H1 (cell line): ENCODE measurements at regions not wholly inside any gene's neighbourhood (a gene's known extent, or its start where the extent isn't known, plus 50 kb on each side); places are given as distances from the start of the nearest gene placed in this dataset.

Source experiments
- RAD21 ChIP-seq, 2 experiments: IDR thresholded peaks in 1 of 2; conservative IDR thresholded peaks in 1 of 2; 2 replicates each; pipeline ENCODE4 v1.6.1; 2011; ENCODE audit warnings: low read depth in 2 of 2, low read length in 2 of 2, improper control_type of control experiment in 1 of 2, inconsistent platforms in 1 of 2, mild to moderate bottlenecking in 1 of 2, moderate library complexity in 1 of 2

GRCh38 chr5:125987677-125988255 lies 435.4 kb upstream of the GRAMD2B start (continued):
- TF ChIP-seq RAD21 (IDR thresholded peaks at IDR 0.05 in 1 of 2, conservative IDR thresholded peaks at IDR 0.05 in 1 of 2; ENCODE audit: low read depth in 2 of 2, low read length in 2 of 2) = peak; percentile 78 to 85
- TF ChIP-seq, all 59 proteins: peak for 2
